Activated T-helper 17 cell treated with anti-CD3 and anti-CD28 coated beads, Interleukin-2, amount 50 U/mL, for 72 hours (primary cell): ENCODE measurements at regions not wholly inside any gene's neighbourhood (a gene's known extent, or its start where the extent isn't known, plus 50 kb on each side); places are given as distances from the start of the nearest gene placed in this dataset.

ENCODE experiments used
- ATAC-seq: fragments of 150-1000 bp; cut with Tn5 transposase; replicated peaks from 2 replicates; pipeline ENCODE4 v1.10.0; 2021; ENCODE audit warnings: mild to moderate bottlenecking, moderate library complexity
- H3K27ac Mint-ChIP-seq: one replicate; pipeline ENCODE4 v1.8.0; 2022; ENCODE audit warnings: mixed read lengths
- H3K27me3 Mint-ChIP-seq: one replicate; pipeline ENCODE4 v1.8.0; 2022; ENCODE audit warnings: mixed read lengths
- H3K36me3 Mint-ChIP-seq: one replicate; pipeline ENCODE4 v1.8.0; 2022; ENCODE audit warnings: low read depth, mild to moderate bottlenecking, mixed read lengths
- H3K4me1 Mint-ChIP-seq: one replicate; pipeline ENCODE4 v1.8.0; 2022; ENCODE audit warnings: mixed read lengths
- H3K4me3 Mint-ChIP-seq: one replicate; pipeline ENCODE4 v1.8.0; 2022; ENCODE audit warnings: mild to moderate bottlenecking, mixed read lengths
- H3K9me3 Mint-ChIP-seq: one replicate; pipeline ENCODE4 v1.8.0; 2022; ENCODE audit warnings: mixed read lengths

- H3K36me3 Mint-ChIP-seq = no peaks in the 10 kb centered on the region
- peaks cover 3% of the 10 kb centered on the region for H3K9me3 Mint-ChIP-seq
- H3K27ac Mint-ChIP-seq = no peak overlapping the region
- no peaks in the 10 kb centered on the region for H3K27me3 Mint-ChIP-seq
- ATAC-seq = no peak
- no peak overlapping the region for H3K4me3 Mint-ChIP-seq
- H3K4me1 Mint-ChIP-seq = no peaks in the 10 kb centered on the region
Measured at GRCh38 chr1:83787246-83787998, 211.5 kb downstream of the TTLL7 start.

- H3K4me1 Mint-ChIP-seq = no peaks in the 10 kb centered on the region
- H3K27me3 Mint-ChIP-seq = no peaks in the 10 kb centered on the region
- no peaks in the 10 kb centered on the region for H3K36me3 Mint-ChIP-seq
- no peak overlapping the region for H3K27ac Mint-ChIP-seq
- no peak overlapping the region for H3K4me3 Mint-ChIP-seq
- no peak for ATAC-seq
- peaks cover 3% of the 10 kb centered on the region for H3K9me3 Mint-ChIP-seq
Measured at GRCh38 chr1:83781667-83782066, 217.3 kb downstream of the TTLL7 start.

- ATAC-seq = no peak
- Mint-ChIP-seq H3K36me3 (no peaks in the 10 kb centered on the region), H3K4me3 (no peak overlapping the region), H3K9me3 (peaks cover 3% of the 10 kb centered on the region), H3K27me3 (no peaks in the 10 kb centered on the region), H3K4me1 (no peaks in the 10 kb centered on the region), H3K27ac (no peak overlapping the region)
Measured at GRCh38 chr1:83779565-83779964, 219.4 kb downstream of the TTLL7 start.

- Mint-ChIP-seq H3K9me3 (no peaks in the 10 kb centered on the region), H3K36me3 (no peaks in the 10 kb centered on the region), H3K27me3 (no peaks in the 10 kb centered on the region), H3K4me3 (no peak overlapping the region), H3K27ac (no peak overlapping the region), H3K4me1 (no peaks in the 10 kb centered on the region)
- ATAC-seq = no peak
Measured at GRCh38 chr1:83777758-83778101, 221.2 kb downstream of the TTLL7 start.

- H3K4me1 Mint-ChIP-seq = no peaks in the 10 kb centered on the region
- no peak for ATAC-seq
- no peaks in the 10 kb centered on the region for H3K27me3 Mint-ChIP-seq
- no peaks in the 10 kb centered on the region for H3K36me3 Mint-ChIP-seq
- H3K9me3 Mint-ChIP-seq = no peaks in the 10 kb centered on the region
- no peak overlapping the region for H3K4me3 Mint-ChIP-seq
- H3K27ac Mint-ChIP-seq = no peak overlapping the region
Measured at GRCh38 chr1:83776913-83777757, 221.8 kb downstream of the TTLL7 start.

- Mint-ChIP-seq H3K9me3 (no peaks in the 10 kb centered on the region), H3K36me3 (no peaks in the 10 kb centered on the region), H3K27me3 (no peaks in the 10 kb centered on the region), H3K4me3 (no peak overlapping the region), H3K4me1 (no peaks in the 10 kb centered on the region), H3K27ac (no peak overlapping the region)
- no peak for ATAC-seq
Measured at GRCh38 chr1:83775977-83776603, 222.8 kb downstream of the TTLL7 start.

GRCh38 chr1:83773059-83773458 lies 225.9 kb downstream of the TTLL7 start:
- Mint-ChIP-seq H3K4me1 (peaks cover 5% of the 10 kb centered on the region), H3K27me3 (no peaks in the 10 kb centered on the region), H3K36me3 (no peaks in the 10 kb centered on the region), H3K4me3 (no peak overlapping the region), H3K9me3 (no peaks in the 10 kb centered on the region), H3K27ac (no peak overlapping the region)
- ATAC-seq = no peak

GRCh38 chr1:83770319-83770661 lies 228.6 kb downstream of the TTLL7 start:
- Mint-ChIP-seq H3K9me3 (no peaks in the 10 kb centered on the region), H3K27me3 (no peaks in the 10 kb centered on the region), H3K4me3 (no peak overlapping the region), H3K36me3 (no peaks in the 10 kb centered on the region), H3K4me1 (peaks cover 5% of the 10 kb centered on the region), H3K27ac (no peak overlapping the region)
- no peak for ATAC-seq

GRCh38 chr1:83769594-83770318 lies 229.2 kb downstream of the TTLL7 start:
- no peak overlapping the region for H3K4me3 Mint-ChIP-seq
- H3K9me3 Mint-ChIP-seq = no peaks in the 10 kb centered on the region
- peaks cover 5% of the 10 kb centered on the region for H3K4me1 Mint-ChIP-seq
- H3K27ac Mint-ChIP-seq = no peak overlapping the region
- no peaks in the 10 kb centered on the region for H3K27me3 Mint-ChIP-seq
- H3K36me3 Mint-ChIP-seq = no peaks in the 10 kb centered on the region
- no peak for ATAC-seq

- Mint-ChIP-seq H3K27ac (no peak overlapping the region), H3K9me3 (no peaks in the 10 kb centered on the region), H3K4me3 (no peak overlapping the region), H3K27me3 (no peaks in the 10 kb centered on the region), H3K36me3 (no peaks in the 10 kb centered on the region), H3K4me1 (peaks cover 5% of the 10 kb centered on the region)
- ATAC-seq = no peak
Measured at GRCh38 chr1:83769072-83769471, 229.9 kb downstream of the TTLL7 start.

- Mint-ChIP-seq H3K27me3 (no peaks in the 10 kb centered on the region), H3K4me1 (peaks cover 5% of the 10 kb centered on the region), H3K36me3 (no peaks in the 10 kb centered on the region), H3K27ac (no peak overlapping the region), H3K4me3 (no peak overlapping the region), H3K9me3 (no peaks in the 10 kb centered on the region)
- ATAC-seq = no peak
Measured at GRCh38 chr1:83766241-83766691, 232.7 kb downstream of the TTLL7 start.

- no peak overlapping the region for H3K27ac Mint-ChIP-seq
- no peak overlapping the region for H3K4me3 Mint-ChIP-seq
- ATAC-seq = no peak
- H3K36me3 Mint-ChIP-seq = no peaks in the 10 kb centered on the region
- no peaks in the 10 kb centered on the region for H3K9me3 Mint-ChIP-seq
- peaks cover 5% of the 10 kb centered on the region for H3K4me1 Mint-ChIP-seq
- H3K27me3 Mint-ChIP-seq = peaks cover under 1% of the 10 kb centered on the region
Measured at GRCh38 chr1:83765125-83765524, 233.8 kb downstream of the TTLL7 start.

- Mint-ChIP-seq H3K4me3 (no peak overlapping the region), H3K27ac (no peak overlapping the region), H3K36me3 (no peaks in the 10 kb centered on the region), H3K4me1 (no peaks in the 10 kb centered on the region), H3K27me3 (peaks cover 3% of the 10 kb centered on the region), H3K9me3 (no peaks in the 10 kb centered on the region)
- ATAC-seq = no peak
Measured at GRCh38 chr1:83764209-83764608, 234.7 kb downstream of the TTLL7 start.

- Mint-ChIP-seq H3K4me1 (no peaks in the 10 kb centered on the region), H3K4me3 (no peak overlapping the region), H3K9me3 (no peaks in the 10 kb centered on the region), H3K27me3 (peaks cover 3% of the 10 kb centered on the region), H3K27ac (no peak overlapping the region), H3K36me3 (no peaks in the 10 kb centered on the region)
- no peak for ATAC-seq
Measured at GRCh38 chr1:83763361-83764095, 235.4 kb downstream of the TTLL7 start.
